Kidney epithelial cell (primary cell): ENCODE measurements at regions not wholly inside any gene's neighbourhood (a gene's known extent, or its start where the extent isn't known, plus 50 kb on each side); places are given as distances from the start of the nearest gene placed in this dataset.
"Not testable (repeated sequence)": the region's sequence is repeated elsewhere in the genome, so short reads cannot be mapped to it uniquely, and the experiment has no call there.

Experiments
- DNase-seq: peaks from one replicate; pipeline ENCODE4 v3.0.0-alpha.2; 2010; ENCODE audit warnings: low read depth
- H3K27me3 ChIP-seq: 2 replicates; pipeline ENCODE4 v1.6.0; 2011; ENCODE audit warnings: low read length; ENCODE audit not compliant: control insufficient read depth, insufficient read depth
- H3K36me3 ChIP-seq: 2 replicates; pipeline ENCODE4 v1.5.1; 2011; ENCODE audit warnings: low read length; ENCODE audit not compliant: control insufficient read depth, insufficient read depth
- H3K4me3 ChIP-seq: 2 replicates; pipeline ENCODE4 v1.5.1; 2011; ENCODE audit warnings: low read depth, mild to moderate bottlenecking, control low read depth, low read length
- CTCF ChIP-seq: IDR thresholded peaks from 2 replicates; pipeline ENCODE4 v1.5.1; 2011; ENCODE audit warnings: mild to moderate bottlenecking, moderate library complexity, low read length, control low read depth, inconsistent platforms; ENCODE audit not compliant: insufficient read depth, poor library complexity, severe bottlenecking

DNA sequence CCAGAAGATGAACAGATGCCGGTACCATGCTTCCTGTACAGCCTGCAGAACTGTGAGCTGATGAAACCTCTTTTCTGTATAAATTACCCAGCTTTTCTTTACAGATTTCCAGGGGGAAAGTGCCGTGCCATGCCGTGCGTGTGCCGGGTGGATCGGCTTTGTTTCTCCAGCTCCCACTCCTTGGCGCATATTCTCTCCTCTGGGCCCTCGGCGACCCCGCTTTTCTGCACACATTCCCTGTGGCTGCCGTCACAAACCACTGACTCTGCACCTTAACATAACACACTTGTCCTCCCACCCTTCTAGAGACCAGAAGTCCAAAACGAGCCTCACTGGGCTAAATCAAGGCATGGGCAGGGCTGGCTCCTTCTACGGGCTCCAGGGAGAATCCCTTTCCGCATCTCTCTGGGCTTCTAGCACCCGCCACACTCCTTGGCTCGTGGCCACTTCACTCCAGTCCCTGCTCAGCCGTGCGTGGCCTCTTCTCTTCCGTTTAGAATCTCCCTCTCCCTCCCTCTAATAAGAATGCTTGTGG, 164.9 kb downstream of the C16orf95 start:
- H3K27me3 ChIP-seq = peaks cover 2% of the 10 kb centered on the region
- H3K36me3 ChIP-seq = no peaks in the 10 kb centered on the region
- H3K4me3 ChIP-seq = no peak overlapping the region
- TF ChIP-seq CTCF = no peak
- DNase-seq = no peak

- Histone ChIP-seq H3K27me3 (peaks cover 2% of the 10 kb centered on the region), H3K36me3 (no peaks in the 10 kb centered on the region), H3K4me3 (no peak overlapping the region)
- no peak for DNase-seq
- TF ChIP-seq CTCF = no peak
Observed at GRCh38 chr16:87153326-87153725, 163.9 kb downstream of the C16orf95 start.

DNA sequence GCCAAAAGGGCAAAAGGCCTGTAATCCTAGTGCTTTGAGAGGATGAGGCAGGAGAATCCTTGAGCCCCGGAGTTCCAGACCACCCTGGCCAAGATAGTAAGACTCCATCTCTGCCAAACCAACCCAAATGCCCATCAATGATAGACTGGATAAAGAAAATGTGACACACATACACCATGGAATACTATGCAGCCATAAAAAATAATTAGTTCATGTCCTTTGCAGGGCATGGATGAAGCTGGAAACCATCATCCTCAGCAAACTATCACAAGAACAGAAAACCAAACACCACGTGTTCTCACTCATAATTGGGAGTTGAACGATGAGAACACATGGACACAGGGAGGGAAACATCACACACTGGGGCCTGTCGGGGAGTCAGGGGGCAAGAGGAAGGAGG, 161.9 kb downstream of the C16orf95 start:
- not testable (repeated sequence) for H3K27me3 ChIP-seq, H3K4me3 ChIP-seq, H3K36me3 ChIP-seq, DNase-seq

DNA sequence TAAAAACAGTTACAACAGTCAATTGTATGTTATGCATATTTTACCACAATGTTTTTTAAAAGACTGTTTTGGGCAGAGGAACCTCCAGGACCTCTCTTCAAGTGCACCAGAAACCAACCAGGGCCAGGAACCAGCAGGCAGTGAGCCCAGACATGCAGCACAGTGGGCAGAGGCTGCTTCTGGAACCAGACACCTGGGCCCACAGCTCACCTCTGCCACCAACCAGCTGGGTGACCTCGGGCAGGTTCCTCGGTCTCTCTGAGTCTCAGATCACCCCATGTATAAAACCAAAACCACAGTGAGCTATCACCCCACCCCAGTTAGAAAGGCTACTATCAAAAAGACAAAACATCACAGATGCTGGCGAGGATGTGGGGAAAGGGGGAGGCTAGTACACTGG, 161.0 kb downstream of the C16orf95 start:
- peaks cover 6% of the 10 kb centered on the region for H3K27me3 ChIP-seq
- DNase-seq = no peak
- no peak for TF ChIP-seq CTCF
- no peak overlapping the region for H3K4me3 ChIP-seq
- no peaks in the 10 kb centered on the region for H3K36me3 ChIP-seq

GRCh38 chr16:87160234-87160636, 157.0 kb downstream of the C16orf95 start:
- no peak overlapping the region for H3K4me3 ChIP-seq
- H3K36me3 ChIP-seq = no peaks in the 10 kb centered on the region
- TF ChIP-seq CTCF = no peak
- H3K27me3 ChIP-seq = peaks cover 6% of the 10 kb centered on the region
- DNase-seq = no peak

DNA sequence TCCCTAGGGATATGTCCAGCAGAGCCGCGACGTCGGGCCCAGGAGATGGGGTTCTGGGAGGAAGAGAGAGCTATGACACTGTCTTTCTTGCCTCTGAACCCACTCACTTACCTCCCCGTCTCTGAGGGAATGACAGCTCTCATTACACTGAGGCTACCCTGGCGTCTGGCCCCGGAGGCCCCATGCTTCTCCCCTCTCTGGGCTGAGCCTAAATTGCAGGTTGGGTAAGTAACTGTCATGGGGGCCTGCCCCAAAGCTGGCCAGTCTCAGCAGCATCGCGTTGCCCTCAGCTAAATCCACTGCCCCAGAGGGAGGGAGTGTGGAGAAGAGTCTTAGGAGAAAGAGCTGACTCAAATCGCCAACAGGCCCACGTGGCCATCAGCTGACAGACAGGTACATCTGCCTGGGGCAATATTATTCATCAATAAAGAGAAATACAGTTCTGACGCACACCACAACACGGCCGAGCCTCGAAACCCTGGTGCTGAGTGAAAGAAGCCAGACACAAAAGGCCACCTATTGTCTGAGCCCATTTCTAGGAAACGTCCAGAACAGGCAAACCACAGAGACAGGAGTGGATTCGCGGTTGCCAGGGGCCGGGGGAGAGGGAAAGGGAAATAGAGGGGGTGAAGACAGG, 156.4 kb downstream of the C16orf95 start:
- peaks cover 6% of the 10 kb centered on the region for H3K27me3 ChIP-seq
- H3K4me3 ChIP-seq = no peak overlapping the region
- TF ChIP-seq CTCF = no peak
- no peaks in the 10 kb centered on the region for H3K36me3 ChIP-seq
- DNase-seq = no peak

- not testable (repeated sequence) for H3K36me3 ChIP-seq, DNase-seq, H3K4me3 ChIP-seq, H3K27me3 ChIP-seq
Observed at GRCh38 chr16:87161410-87161809, 155.8 kb downstream of the C16orf95 start.
